ENCODE measurements at regions not wholly inside any gene's neighbourhood (a gene's known extent, or its start where the extent isn't known, plus 50 kb on each side); places are given as distances from the start of the nearest gene placed in this dataset.
A peak's percentile ranks its signal among the peaks of the same experiment; 100 is the strongest.

DNA sequence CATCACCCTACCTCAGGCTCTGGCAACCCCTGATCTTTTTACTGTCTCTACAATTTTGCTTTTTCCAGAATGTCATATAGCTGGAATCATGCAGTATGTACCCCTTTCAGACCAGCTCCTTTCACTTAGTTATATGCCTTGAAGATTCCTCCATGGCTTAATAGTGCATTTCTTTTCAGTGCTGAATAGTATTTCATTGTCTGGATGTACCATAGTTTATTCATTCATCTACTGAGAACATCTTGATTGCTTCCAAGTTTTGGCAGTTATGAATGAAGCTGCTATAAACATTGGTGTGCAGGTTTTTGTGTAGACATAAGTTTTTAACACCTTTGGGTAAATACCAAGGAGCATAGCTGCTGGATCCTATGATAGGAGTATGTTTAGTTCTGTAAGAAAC is 50.8 kb upstream of the ANP32A start:
- DNase-seq, result no peak

DNA sequence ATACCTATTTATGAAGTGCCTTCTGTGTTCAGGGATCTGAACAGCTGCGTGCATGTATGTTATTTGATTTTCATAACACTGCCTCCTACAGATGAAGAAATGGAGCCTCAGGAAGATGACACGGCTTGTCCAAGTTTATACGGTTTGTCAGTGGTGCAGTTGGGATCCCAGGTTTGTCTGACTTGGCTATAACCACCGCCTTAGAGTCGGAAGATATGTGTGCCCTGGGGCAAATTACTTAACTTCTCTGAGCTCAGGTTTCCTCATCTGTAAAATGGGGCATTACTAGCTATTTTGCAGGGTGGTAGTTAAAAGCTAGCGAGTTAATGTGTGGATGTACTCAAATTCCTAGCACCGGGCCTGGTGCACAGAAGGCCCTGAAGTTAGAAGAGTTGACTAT is 54.1 kb upstream of the ANP32A start:
- DNase-seq, result no peak

GRCh38 chr15:68875377-68876116 is 54.8 kb upstream of the SPESP1 start:
- peak; percentile 88 for DNase-seq

DNA sequence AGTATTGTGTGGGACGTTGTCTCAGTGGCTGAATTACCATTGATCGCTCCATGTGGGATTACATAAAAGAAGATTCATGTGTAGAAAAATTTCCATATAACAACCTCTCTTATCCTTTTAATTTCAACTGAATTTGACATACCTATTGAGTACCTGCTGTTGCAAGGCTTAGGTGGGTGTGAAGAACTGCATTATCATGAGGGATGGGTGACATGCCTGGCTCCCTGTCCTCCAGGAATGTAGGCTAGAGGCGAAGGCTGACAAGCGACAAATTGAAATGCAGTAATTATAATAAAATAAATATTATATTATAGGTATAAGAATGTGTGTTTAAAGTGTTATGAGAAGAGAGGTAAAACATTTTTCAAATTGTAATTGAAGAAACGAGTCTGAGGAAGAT is 52.7 kb upstream of the SPESP1 start:
- DNase-seq, result no peak

- no peak for DNase-seq
Measured at GRCh38 chr15:68880382-68880781, 49.9 kb upstream of the SPESP1 start.

All from activated CD4-positive, alpha-beta T cell treated with anti-CD3 and anti-CD28 coated beads, Interleukin-10, Interleukin-2, amounts not matched to agents 100 ng/mL and 50 ng/mL, durations not matched to agents 16 hours and 8 hours (primary cell).